ENCODE measurements at regions not wholly inside any gene's neighbourhood (a gene's known extent, or its start where the extent isn't known, plus 50 kb on each side); places are given as distances from the start of the nearest gene placed in this dataset.
"Not testable (repeated sequence)": the region's sequence is repeated elsewhere in the genome, so short reads cannot be mapped to it uniquely, and the experiment has no call there.

DNA sequence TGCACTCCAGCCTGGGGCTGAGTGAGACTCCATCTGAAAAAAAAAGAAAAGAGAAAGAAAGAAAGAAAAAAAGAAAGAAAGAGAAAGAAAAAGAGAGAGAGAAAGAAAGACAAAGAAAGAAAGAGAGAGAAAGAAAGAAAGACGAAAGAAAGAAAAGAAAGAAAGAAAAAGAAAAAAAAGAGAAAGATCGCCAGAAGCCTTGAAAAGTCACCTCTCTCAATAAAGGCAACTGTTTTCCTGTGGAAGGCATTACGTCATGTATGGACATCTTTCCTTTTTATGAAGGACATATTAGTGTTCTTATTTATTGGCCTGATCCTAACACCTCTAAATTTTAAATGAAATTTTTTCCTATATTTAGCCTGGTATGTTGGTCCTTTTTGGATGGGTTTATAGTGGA lies 310.9 kb upstream of the FRG1 start:
- H3K9ac ChIP-seq (ENCODE audit: low read length); DNase-seq; H3K36me3 ChIP-seq (replicated peaks; ENCODE audit: insufficient read depth, low read length): not testable (repeated sequence)

DNA sequence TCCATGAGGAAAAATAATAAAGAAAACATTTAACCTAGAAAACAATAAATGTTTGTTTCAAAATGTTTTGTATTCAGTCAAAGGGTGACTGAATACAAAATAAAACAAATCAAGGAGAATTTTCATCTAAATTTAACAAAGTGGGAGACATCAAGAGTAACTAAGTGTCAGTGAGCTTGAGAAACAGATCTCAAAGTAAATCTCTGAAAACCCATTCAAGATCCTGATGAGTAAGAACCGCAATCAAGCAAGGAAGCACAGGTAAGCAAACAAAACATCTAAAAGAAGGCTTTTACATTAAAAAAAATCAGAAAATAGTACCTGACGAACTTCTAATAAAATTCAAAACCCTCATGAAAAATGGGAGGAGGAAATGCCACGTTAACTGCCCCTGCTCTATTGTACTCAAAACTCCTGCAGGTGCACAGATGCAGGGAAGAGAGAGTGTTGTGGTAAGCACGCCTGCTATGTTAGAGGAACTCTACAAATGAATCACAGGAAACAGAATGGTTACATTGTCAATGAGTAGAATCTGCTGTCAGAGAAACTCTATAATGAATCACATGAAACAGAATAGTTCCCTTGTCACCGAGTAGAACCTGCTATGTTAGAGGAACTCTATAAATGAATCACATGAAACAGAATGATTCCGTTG lies 309.6 kb upstream of the FRG1 start:
- not testable (repeated sequence) for H2AFZ ChIP-seq (ENCODE audit: low read length); H4K20me1 ChIP-seq (ENCODE audit: insufficient read depth, low read length); H3K9ac ChIP-seq (ENCODE audit: low read length); H3K36me3 ChIP-seq (replicated peaks; ENCODE audit: insufficient read depth, low read length); H3K9me3 ChIP-seq (replicated peaks; ENCODE audit: insufficient read depth, low read length); H3K27me3 ChIP-seq (replicated peaks; ENCODE audit: insufficient read depth, low read length); H3K79me2 ChIP-seq (ENCODE audit: low read length); H3K9me2 ChIP-seq (replicated peaks; ENCODE audit: insufficient read depth, low read length); H3F3A ChIP-seq (ENCODE audit: insufficient read depth, low read length); H3K4me1 ChIP-seq (ENCODE audit: low read length)
- peak overlapping the region; percentile 41; the same call in 1 of the 2 replicates for H3K27ac ChIP-seq (ENCODE audit: low read length)
- DNase-seq, result peak; percentile 60
- peak overlapping the region; percentile 29; the same call in 1 of the 2 replicates for H3K4me2 ChIP-seq (ENCODE audit: low read depth, low read length)
- H3K4me3 ChIP-seq (ENCODE audit: low read length), result peak overlapping the region; percentile 29; the same call in 1 of the 2 replicates

More for the DNA sequence above, 310.9 kb upstream of the FRG1 start:
- H3K4me2 ChIP-seq (ENCODE audit: low read depth, low read length); H3F3A ChIP-seq (ENCODE audit: insufficient read depth, low read length); H3K79me2 ChIP-seq (ENCODE audit: low read length); H3K27me3 ChIP-seq (replicated peaks; ENCODE audit: insufficient read depth, low read length); H4K20me1 ChIP-seq (ENCODE audit: insufficient read depth, low read length); H3K9me3 ChIP-seq (replicated peaks; ENCODE audit: insufficient read depth, low read length); H3K4me1 ChIP-seq (ENCODE audit: low read length); H2AFZ ChIP-seq (ENCODE audit: low read length); H3K9me2 ChIP-seq (replicated peaks; ENCODE audit: insufficient read depth, low read length); H3K4me3 ChIP-seq (ENCODE audit: low read length); H3K27ac ChIP-seq (ENCODE audit: low read length): not testable (repeated sequence)

DNA sequence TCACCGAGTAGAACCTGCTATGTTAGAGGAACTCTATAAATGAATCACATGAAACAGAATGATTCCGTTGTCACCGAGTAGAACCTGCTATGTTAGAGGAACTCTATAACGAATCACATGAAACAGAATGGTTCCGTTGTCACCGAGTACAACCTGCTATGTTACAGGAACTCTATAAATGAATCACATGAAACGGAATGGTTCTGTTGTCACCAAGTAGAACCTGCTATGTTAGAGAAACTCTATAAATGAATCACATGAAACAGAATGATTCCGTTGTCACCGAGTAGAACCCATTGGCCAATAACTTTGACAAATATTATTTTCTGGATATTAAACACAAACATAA lies 309.1 kb upstream of the FRG1 start:
- not testable (repeated sequence) for H3K36me3 ChIP-seq (replicated peaks; ENCODE audit: insufficient read depth, low read length); H2AFZ ChIP-seq (ENCODE audit: low read length); H3K79me2 ChIP-seq (ENCODE audit: low read length); H3F3A ChIP-seq (ENCODE audit: insufficient read depth, low read length); H3K27me3 ChIP-seq (replicated peaks; ENCODE audit: insufficient read depth, low read length); H3K9ac ChIP-seq (ENCODE audit: low read length); DNase-seq; H4K20me1 ChIP-seq (ENCODE audit: insufficient read depth, low read length); H3K9me2 ChIP-seq (replicated peaks; ENCODE audit: insufficient read depth, low read length); H3K9me3 ChIP-seq (replicated peaks; ENCODE audit: insufficient read depth, low read length); H3K4me1 ChIP-seq (ENCODE audit: low read length)
- Histone ChIP-seq H3K4me3 (ENCODE audit: low read length) (peak overlapping the region; percentile 29; the same call in 1 of the 2 replicates), H3K27ac (ENCODE audit: low read length) (peak overlapping the region; percentile 41; the same call in 1 of the 2 replicates), H3K4me2 (ENCODE audit: low read depth, low read length) (peak overlapping the region; percentile 29; the same call in 1 of the 2 replicates)

DNA sequence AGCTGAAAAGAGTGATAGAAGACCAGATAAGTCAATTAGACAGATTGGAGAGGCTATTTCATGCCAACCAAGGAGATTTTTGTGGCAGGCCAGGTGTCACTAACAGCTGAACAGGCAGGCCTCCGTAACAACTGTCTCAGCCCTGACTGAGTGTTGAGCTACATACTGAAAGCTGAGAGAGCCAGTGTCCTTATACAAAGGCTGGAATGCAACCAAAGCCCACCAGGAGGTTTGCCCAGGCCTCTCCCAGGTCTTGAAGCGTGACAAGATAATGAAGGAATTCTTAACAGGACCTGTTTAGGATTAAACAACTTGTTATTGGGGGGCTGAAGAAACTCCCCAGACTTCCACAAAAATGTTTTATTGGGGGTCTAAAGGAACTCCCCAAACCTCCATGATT lies 290.2 kb upstream of the FRG1 start:
- H3K9me2 ChIP-seq (replicated peaks; ENCODE audit: insufficient read depth, low read length); H3K9me3 ChIP-seq (replicated peaks; ENCODE audit: insufficient read depth, low read length); H4K20me1 ChIP-seq (ENCODE audit: insufficient read depth, low read length); H3K4me3 ChIP-seq (ENCODE audit: low read length); H3K9ac ChIP-seq (ENCODE audit: low read length); H3K27me3 ChIP-seq (replicated peaks; ENCODE audit: insufficient read depth, low read length); H2AFZ ChIP-seq (ENCODE audit: low read length); H3F3A ChIP-seq (ENCODE audit: insufficient read depth, low read length); H3K79me2 ChIP-seq (ENCODE audit: low read length); H3K4me2 ChIP-seq (ENCODE audit: low read depth, low read length); H3K27ac ChIP-seq (ENCODE audit: low read length); H3K36me3 ChIP-seq (replicated peaks; ENCODE audit: insufficient read depth, low read length); DNase-seq; H3K4me1 ChIP-seq (ENCODE audit: low read length): not testable (repeated sequence)

DNA sequence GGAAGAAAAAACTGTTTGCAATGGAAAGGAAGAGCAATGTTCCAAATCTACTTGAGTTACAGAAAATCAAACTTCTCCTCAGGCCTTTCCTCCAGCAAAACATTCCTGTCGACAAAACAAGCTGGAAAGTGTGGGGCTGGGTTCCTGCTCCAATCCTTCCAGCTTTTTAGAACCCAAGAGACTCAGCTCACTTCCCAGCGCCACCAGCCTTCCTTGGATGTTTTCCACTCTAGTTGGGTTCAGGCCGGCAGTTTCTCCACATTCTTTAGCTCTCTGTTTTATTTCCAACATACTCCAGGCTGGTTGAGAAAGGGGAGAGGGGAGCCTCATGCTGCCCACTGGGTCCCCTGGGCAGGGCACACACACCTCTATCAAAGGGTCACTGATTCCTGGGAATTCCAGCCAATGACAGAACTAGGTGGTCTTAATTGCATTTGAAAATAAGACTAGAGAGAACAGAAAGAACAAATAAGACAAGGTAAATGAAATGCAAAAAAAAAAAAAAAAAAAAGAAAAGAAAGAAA lies 287.5 kb upstream of the FRG1 start:
- not testable (repeated sequence) for H4K20me1 ChIP-seq (ENCODE audit: insufficient read depth, low read length); H2AFZ ChIP-seq (ENCODE audit: low read length); H3K79me2 ChIP-seq (ENCODE audit: low read length); H3K4me1 ChIP-seq (ENCODE audit: low read length); H3K9ac ChIP-seq (ENCODE audit: low read length); H3K9me3 ChIP-seq (replicated peaks; ENCODE audit: insufficient read depth, low read length); H3F3A ChIP-seq (ENCODE audit: insufficient read depth, low read length); H3K27ac ChIP-seq (ENCODE audit: low read length); H3K36me3 ChIP-seq (replicated peaks; ENCODE audit: insufficient read depth, low read length); H3K27me3 ChIP-seq (replicated peaks; ENCODE audit: insufficient read depth, low read length); H3K4me3 ChIP-seq (ENCODE audit: low read length); H3K9me2 ChIP-seq (replicated peaks; ENCODE audit: insufficient read depth, low read length); DNase-seq; H3K4me2 ChIP-seq (ENCODE audit: low read depth, low read length)

DNA sequence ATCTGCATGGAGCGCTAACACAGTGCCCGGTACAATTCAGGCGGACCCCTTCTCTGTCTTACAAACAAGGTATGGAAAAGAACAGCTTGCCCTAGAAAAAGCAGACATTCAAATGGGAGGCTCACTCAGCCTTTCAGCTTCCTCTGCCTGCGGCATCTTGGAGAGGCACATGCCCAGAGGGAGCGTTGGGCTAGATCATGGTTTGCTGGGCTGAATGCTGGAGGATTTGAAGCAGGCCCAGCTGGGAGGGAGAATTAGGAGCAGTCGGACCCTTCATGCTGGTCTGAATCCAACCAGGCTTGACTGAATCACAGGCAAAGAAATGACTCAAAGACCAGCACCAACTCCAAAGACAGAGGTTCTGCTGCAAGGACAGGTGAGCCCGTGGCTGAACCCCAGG lies 286.7 kb upstream of the FRG1 start:
- H3K4me2 ChIP-seq (ENCODE audit: low read depth, low read length); H3F3A ChIP-seq (ENCODE audit: insufficient read depth, low read length); H3K4me1 ChIP-seq (ENCODE audit: low read length); H3K36me3 ChIP-seq (replicated peaks; ENCODE audit: insufficient read depth, low read length); H3K27me3 ChIP-seq (replicated peaks; ENCODE audit: insufficient read depth, low read length); DNase-seq; H3K9me3 ChIP-seq (replicated peaks; ENCODE audit: insufficient read depth, low read length); H3K9me2 ChIP-seq (replicated peaks; ENCODE audit: insufficient read depth, low read length); H4K20me1 ChIP-seq (ENCODE audit: insufficient read depth, low read length); H3K9ac ChIP-seq (ENCODE audit: low read length); H2AFZ ChIP-seq (ENCODE audit: low read length); H3K4me3 ChIP-seq (ENCODE audit: low read length); H3K27ac ChIP-seq (ENCODE audit: low read length); H3K79me2 ChIP-seq (ENCODE audit: low read length): not testable (repeated sequence)

DNA sequence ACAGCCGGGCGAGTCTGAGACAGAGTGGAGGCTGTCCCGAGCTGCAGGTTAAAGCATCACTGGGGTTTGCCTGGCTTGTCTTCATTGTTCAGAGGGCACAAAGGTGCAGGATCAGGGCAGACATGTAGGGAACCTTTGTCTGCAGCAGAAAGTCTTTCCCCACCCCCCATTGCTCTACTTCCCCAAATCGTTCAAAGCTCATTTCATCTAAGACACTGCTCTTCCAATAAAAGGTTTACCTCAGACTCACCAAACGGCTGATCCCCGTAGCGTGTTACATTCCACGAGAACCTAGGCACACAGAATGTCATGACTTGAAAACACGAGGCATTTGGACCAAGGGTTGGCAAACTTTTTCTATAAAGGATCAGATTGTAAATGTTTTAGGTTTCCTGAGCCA lies 286.3 kb upstream of the FRG1 start:
- H3K9me2 ChIP-seq (replicated peaks; ENCODE audit: insufficient read depth, low read length); H3F3A ChIP-seq (ENCODE audit: insufficient read depth, low read length); H3K9ac ChIP-seq (ENCODE audit: low read length); H4K20me1 ChIP-seq (ENCODE audit: insufficient read depth, low read length); H2AFZ ChIP-seq (ENCODE audit: low read length); H3K27ac ChIP-seq (ENCODE audit: low read length); H3K4me2 ChIP-seq (ENCODE audit: low read depth, low read length); H3K4me1 ChIP-seq (ENCODE audit: low read length); H3K79me2 ChIP-seq (ENCODE audit: low read length); H3K9me3 ChIP-seq (replicated peaks; ENCODE audit: insufficient read depth, low read length); H3K27me3 ChIP-seq (replicated peaks; ENCODE audit: insufficient read depth, low read length); DNase-seq; H3K36me3 ChIP-seq (replicated peaks; ENCODE audit: insufficient read depth, low read length); H3K4me3 ChIP-seq (ENCODE audit: low read length): not testable (repeated sequence)

DNA sequence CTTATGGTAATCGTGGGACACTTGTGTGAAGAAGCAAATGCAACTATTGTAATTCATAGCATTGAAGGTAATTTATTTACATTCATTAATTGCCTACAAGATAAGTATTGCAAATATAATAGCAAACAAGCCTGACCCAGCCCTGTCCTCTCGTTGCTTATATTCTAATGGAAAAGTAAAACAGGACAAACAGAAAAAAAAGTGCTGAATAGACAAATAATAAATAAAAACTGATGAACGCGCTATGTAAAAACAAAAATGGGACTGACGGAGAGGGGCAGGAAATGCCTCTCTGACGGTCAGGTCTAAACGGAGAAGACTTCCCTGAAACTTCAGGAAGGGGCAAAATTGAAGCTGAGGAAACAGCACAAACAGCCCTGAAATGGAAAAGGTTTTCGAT lies 284.9 kb upstream of the FRG1 start:
- not testable (repeated sequence) for H3K4me3 ChIP-seq (ENCODE audit: low read length); H3K79me2 ChIP-seq (ENCODE audit: low read length); H2AFZ ChIP-seq (ENCODE audit: low read length); H3K4me2 ChIP-seq (ENCODE audit: low read depth, low read length); H3K36me3 ChIP-seq (replicated peaks; ENCODE audit: insufficient read depth, low read length); DNase-seq; H3K9ac ChIP-seq (ENCODE audit: low read length); H3K9me3 ChIP-seq (replicated peaks; ENCODE audit: insufficient read depth, low read length); H3K27me3 ChIP-seq (replicated peaks; ENCODE audit: insufficient read depth, low read length); H4K20me1 ChIP-seq (ENCODE audit: insufficient read depth, low read length); H3K27ac ChIP-seq (ENCODE audit: low read length); H3K9me2 ChIP-seq (replicated peaks; ENCODE audit: insufficient read depth, low read length); H3F3A ChIP-seq (ENCODE audit: insufficient read depth, low read length); H3K4me1 ChIP-seq (ENCODE audit: low read length)
